Peyer's patch (tissue), 4 donors: ENCODE measurements at regions not wholly inside any gene's neighbourhood (a gene's known extent, or its start where the extent isn't known, plus 50 kb on each side); places are given as distances from the start of the nearest gene placed in this dataset.

Experiments used
- DNase-seq, 3 donors: peaks; one replicate each; pipeline ENCODE4 v3.0.0-alpha.2; 2017 to 2019
- H3K27ac ChIP-seq, 4 donors: fragments of 200-600 bp; sonication (generic); one replicate each; pipeline ENCODE4 v1.5.1; 2016 to 2019
- H3K27me3 ChIP-seq, 2 donors: fragments of 200-600 bp; sonication (generic); one replicate each; pipeline ENCODE4 v1.5.1; 2019
- H3K36me3 ChIP-seq, 3 donors: fragments of 200-600 bp; sonication (generic); one replicate each; pipeline ENCODE4 v1.5.1; 2016 to 2019
- H3K4me1 ChIP-seq, 4 donors: fragments of 200-600 bp; sonication (generic); one replicate each; pipeline ENCODE4 v1.5.1; 2016 to 2019
- H3K4me3 ChIP-seq, 4 donors: fragments of 200-600 bp; sonication (generic); 1 replicate in 3 of 4; 2 replicates in 1 of 4; pipeline ENCODE4 v1.5.1; 2016 to 2019; ENCODE audit warnings: mild to moderate bottlenecking in 1 of 4
- H3K9me3 ChIP-seq, 4 donors: fragments of 200-600 bp; sonication (generic); one replicate each; pipeline ENCODE4 v1.5.1; 2016 to 2019; ENCODE audit warnings: mild to moderate bottlenecking in 1 of 4
- POLR2A ChIP-seq, 2 donors: fragments of 450-650 bp; IDR thresholded peaks; one replicate each; pipeline ENCODE4 v1.5.1; 2017; ENCODE audit warnings: antibody characterized with exemption in 2 of 2, mild to moderate bottlenecking in 2 of 2, moderate library complexity in 2 of 2
- TF ChIP-seq, protein P1 (sequence below), 6 experiments: fragments of 450-650 bp in 4 of 6; fragments of 200-600 bp in 2 of 6; sonication (generic) in 1 of 6; IDR thresholded peaks; one replicate each; pipeline ENCODE4 v1.5.1; 2017 to 2019; ENCODE audit warnings: antibody characterized with exemption in 6 of 6, mild to moderate bottlenecking in 3 of 6, moderate library complexity in 1 of 6

GRCh38 chr5:42277293-42277692 is 145.9 kb upstream of the GHR start:
- no peaks in the 10 kb centered on the region for H3K9me3 ChIP-seq
- TF ChIP-seq, protein P1, sequence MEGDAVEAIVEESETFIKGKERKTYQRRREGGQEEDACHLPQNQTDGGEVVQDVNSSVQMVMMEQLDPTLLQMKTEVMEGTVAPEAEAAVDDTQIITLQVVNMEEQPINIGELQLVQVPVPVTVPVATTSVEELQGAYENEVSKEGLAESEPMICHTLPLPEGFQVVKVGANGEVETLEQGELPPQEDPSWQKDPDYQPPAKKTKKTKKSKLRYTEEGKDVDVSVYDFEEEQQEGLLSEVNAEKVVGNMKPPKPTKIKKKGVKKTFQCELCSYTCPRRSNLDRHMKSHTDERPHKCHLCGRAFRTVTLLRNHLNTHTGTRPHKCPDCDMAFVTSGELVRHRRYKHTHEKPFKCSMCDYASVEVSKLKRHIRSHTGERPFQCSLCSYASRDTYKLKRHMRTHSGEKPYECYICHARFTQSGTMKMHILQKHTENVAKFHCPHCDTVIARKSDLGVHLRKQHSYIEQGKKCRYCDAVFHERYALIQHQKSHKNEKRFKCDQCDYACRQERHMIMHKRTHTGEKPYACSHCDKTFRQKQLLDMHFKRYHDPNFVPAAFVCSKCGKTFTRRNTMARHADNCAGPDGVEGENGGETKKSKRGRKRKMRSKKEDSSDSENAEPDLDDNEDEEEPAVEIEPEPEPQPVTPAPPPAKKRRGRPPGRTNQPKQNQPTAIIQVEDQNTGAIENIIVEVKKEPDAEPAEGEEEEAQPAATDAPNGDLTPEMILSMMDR (IDR thresholded peaks at IDR 0.05), result no peak
- no peak for TF ChIP-seq POLR2A (IDR thresholded peaks at IDR 0.05)
- H3K4me1 ChIP-seq, result no peaks in the 10 kb centered on the region
- H3K27me3 ChIP-seq, result no peaks in the 10 kb centered on the region
- H3K27ac ChIP-seq, result no peak overlapping the region
- no peaks in the 10 kb centered on the region for H3K36me3 ChIP-seq
- H3K4me3 ChIP-seq, result no peak overlapping the region
- DNase-seq, result no peak

DNA sequence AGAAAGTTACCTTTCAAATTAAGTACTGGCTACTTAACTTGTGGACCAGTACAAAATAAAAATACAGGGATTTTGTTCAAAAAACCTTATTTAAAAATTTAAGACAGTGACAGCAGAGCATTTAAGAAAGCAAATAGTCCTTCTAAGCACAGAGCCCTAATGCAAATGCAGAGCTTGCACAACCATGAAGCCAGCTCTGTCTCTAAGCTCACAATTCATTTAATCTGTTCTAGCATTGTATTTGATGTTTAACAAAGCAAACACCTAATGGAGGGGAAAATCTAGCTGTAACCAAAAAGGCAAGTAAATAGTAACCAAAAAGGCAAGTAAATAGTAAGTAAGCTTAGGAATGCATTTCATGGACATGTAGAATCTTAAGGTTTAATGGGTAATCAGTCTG is 138.7 kb upstream of the GHR start:
- Histone ChIP-seq H3K27ac (no peak overlapping the region), H3K9me3 (no peaks in the 10 kb centered on the region), H3K27me3 (no peaks in the 10 kb centered on the region), H3K36me3 (no peaks in the 10 kb centered on the region), H3K4me3 (no peak overlapping the region), H3K4me1 (no peaks in the 10 kb centered on the region)
- TF ChIP-seq, protein P1 (IDR thresholded peaks at IDR 0.05), result no peak
- TF ChIP-seq POLR2A (IDR thresholded peaks at IDR 0.05), result no peak
- DNase-seq, result no peak

GRCh38 chr5:42285230-42285629 is 138.0 kb upstream of the GHR start:
- Histone ChIP-seq H3K36me3 (no peaks in the 10 kb centered on the region), H3K9me3 (no peaks in the 10 kb centered on the region), H3K27me3 (no peaks in the 10 kb centered on the region), H3K4me1 (no peaks in the 10 kb centered on the region), H3K27ac (no peak overlapping the region), H3K4me3 (no peak overlapping the region)
- TF ChIP-seq POLR2A (IDR thresholded peaks at IDR 0.05), result no peak
- TF ChIP-seq, protein P1 (IDR thresholded peaks at IDR 0.05), result no peak
- no peak for DNase-seq

GRCh38 chr5:42300496-42300895 is 122.7 kb upstream of the GHR start:
- H3K4me1 ChIP-seq, result no peaks in the 10 kb centered on the region
- DNase-seq, result no peak
- H3K36me3 ChIP-seq, result no peaks in the 10 kb centered on the region
- no peaks in the 10 kb centered on the region for H3K27me3 ChIP-seq
- TF ChIP-seq POLR2A (IDR thresholded peaks at IDR 0.05), result no peak
- TF ChIP-seq, protein P1 (IDR thresholded peaks at IDR 0.05), result no peak
- no peak overlapping the region for H3K27ac ChIP-seq
- H3K9me3 ChIP-seq, result no peaks in the 10 kb centered on the region
- H3K4me3 ChIP-seq, result no peak overlapping the region

DNA sequence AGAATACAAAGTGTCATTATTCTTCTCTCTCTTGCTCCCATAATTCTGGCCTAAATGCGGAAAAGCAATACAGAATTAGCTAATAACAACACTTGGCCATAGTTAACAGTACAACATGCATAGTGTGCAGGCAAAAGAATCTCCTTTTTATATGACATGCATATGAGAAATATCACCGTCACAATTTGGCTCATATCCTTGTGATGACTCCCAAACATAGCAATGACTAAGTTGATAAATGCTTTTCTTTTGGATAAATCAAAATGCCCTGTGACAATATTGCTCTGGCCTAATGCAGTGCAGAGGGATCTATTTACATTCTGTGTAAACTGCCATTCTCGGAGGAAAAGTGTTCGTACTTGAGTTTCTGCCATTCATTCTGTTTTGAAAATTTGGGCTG is 121.9 kb upstream of the GHR start:
- TF ChIP-seq, protein P1 (IDR thresholded peaks at IDR 0.05), result no peak
- TF ChIP-seq POLR2A (IDR thresholded peaks at IDR 0.05), result no peak
- Histone ChIP-seq H3K4me3 (no peak overlapping the region), H3K4me1 (no peaks in the 10 kb centered on the region), H3K36me3 (no peaks in the 10 kb centered on the region), H3K27me3 (no peaks in the 10 kb centered on the region), H3K9me3 (no peaks in the 10 kb centered on the region), H3K27ac (no peak overlapping the region)
- no peak for DNase-seq

DNA sequence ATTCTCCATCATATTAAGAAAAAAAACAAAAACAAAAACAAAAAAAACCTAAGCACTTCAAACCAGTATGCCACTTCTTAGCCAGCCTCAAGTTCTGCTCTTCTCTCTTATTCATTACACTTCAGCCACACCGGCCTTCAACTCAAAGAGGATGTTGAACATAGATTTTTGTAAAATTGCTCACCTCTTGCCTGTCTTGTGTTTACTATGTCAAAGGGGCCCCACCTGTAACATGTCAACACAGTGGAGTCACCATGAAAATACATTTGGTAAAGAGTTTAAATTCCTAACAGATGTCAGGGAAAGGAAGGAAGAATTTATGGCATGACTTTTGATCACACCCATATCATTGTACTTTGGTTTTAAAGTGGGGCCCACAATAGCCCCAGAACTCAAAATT is 121.1 kb upstream of the GHR start:
- H3K27ac ChIP-seq, result no peak overlapping the region
- H3K4me1 ChIP-seq, result no peaks in the 10 kb centered on the region
- H3K4me3 ChIP-seq, result no peak overlapping the region
- no peak for DNase-seq
- no peak for TF ChIP-seq POLR2A (IDR thresholded peaks at IDR 0.05)
- TF ChIP-seq, protein P1 (IDR thresholded peaks at IDR 0.05), result no peak
- no peaks in the 10 kb centered on the region for H3K27me3 ChIP-seq
- no peaks in the 10 kb centered on the region for H3K36me3 ChIP-seq
- no peaks in the 10 kb centered on the region for H3K9me3 ChIP-seq
